ENCODE measurements at regions not wholly inside any gene's neighbourhood (a gene's known extent, or its start where the extent isn't known, plus 50 kb on each side); places are given as distances from the start of the nearest gene placed in this dataset.

GRCh38 chr4:138894709-138895108, 120.9 kb upstream of the NOCT start:
- peaks cover 4% of the 10 kb centered on the region for H3K27me3 ChIP-seq
- TF ChIP-seq, protein P1, sequence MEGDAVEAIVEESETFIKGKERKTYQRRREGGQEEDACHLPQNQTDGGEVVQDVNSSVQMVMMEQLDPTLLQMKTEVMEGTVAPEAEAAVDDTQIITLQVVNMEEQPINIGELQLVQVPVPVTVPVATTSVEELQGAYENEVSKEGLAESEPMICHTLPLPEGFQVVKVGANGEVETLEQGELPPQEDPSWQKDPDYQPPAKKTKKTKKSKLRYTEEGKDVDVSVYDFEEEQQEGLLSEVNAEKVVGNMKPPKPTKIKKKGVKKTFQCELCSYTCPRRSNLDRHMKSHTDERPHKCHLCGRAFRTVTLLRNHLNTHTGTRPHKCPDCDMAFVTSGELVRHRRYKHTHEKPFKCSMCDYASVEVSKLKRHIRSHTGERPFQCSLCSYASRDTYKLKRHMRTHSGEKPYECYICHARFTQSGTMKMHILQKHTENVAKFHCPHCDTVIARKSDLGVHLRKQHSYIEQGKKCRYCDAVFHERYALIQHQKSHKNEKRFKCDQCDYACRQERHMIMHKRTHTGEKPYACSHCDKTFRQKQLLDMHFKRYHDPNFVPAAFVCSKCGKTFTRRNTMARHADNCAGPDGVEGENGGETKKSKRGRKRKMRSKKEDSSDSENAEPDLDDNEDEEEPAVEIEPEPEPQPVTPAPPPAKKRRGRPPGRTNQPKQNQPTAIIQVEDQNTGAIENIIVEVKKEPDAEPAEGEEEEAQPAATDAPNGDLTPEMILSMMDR (IDR thresholded peaks at IDR 0.05) = no peak
- no peak overlapping the region for H3K27ac ChIP-seq
- H3K4me1 ChIP-seq (ENCODE audit: control insufficient read depth in 1 of 2, insufficient read depth in 1 of 2, low read depth in 1 of 2, low read length in 1 of 2) = no peaks in the 10 kb centered on the region
- no peaks in the 10 kb centered on the region for H3K9me3 ChIP-seq
- no peaks in the 10 kb centered on the region for H3K36me3 ChIP-seq
- no peak overlapping the region for H3K4me3 ChIP-seq (ENCODE audit: low read depth in 1 of 2, low read length in 1 of 2)

- TF ChIP-seq, protein P1 (IDR thresholded peaks at IDR 0.05) = no peak
- no peaks in the 10 kb centered on the region for H3K36me3 ChIP-seq
- H3K9me3 ChIP-seq = no peaks in the 10 kb centered on the region
- no peaks in the 10 kb centered on the region for H3K4me1 ChIP-seq (ENCODE audit: control insufficient read depth in 1 of 2, insufficient read depth in 1 of 2, low read depth in 1 of 2, low read length in 1 of 2)
- H3K27ac ChIP-seq = no peak overlapping the region
- H3K27me3 ChIP-seq = peaks cover 4% of the 10 kb centered on the region
- H3K4me3 ChIP-seq (ENCODE audit: low read depth in 1 of 2, low read length in 1 of 2) = no peak overlapping the region
These were observed 121.6 kb upstream of the NOCT start for GRCh38 chr4:138894011-138894410.

DNA sequence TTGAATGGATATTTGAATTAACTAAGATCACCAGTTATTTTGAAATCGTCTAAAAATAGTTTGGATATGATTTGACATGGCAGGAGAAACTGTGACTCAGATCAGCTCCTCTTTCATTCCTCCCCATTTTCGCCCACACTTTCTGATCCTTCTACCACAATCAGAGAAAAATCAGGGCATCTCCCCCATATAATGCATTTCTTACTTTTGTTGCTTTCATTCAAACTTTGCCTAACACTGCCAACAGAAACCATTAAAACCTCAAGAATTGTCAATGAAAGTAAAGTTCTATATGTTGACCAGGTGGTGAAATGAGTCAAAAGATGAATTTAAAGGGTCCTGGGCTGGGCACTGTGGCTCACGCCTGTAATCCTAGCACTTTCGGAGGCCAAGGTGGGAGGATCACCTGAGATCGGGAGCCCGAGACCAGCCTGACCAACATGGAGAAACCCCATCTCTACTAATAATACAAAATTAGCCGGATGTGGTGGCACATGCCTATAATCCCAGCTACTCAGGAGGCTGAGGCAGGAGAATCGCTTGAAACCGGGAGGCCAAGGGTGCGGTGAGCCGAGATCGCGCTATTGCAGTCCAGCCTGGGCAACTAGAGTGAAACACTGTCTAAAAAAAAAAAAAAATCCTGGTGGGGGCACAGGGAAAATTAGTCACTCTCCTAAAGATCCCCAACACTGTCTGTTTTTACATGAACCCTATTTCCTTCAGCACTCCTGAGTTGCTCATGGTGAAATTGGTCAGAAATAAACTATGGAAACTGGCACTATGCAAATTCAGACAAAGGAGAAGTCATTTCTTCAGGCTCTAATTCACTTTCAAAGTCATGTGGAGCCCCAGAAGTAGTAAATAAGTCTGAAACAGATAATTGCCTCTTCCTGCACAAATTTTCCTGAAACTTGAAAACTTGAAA, 122.8 kb upstream of the NOCT start:
- H3K4me3 ChIP-seq (ENCODE audit: low read depth in 1 of 2, low read length in 1 of 2) = no peak overlapping the region
- no peaks in the 10 kb centered on the region for H3K4me1 ChIP-seq (ENCODE audit: control insufficient read depth in 1 of 2, insufficient read depth in 1 of 2, low read depth in 1 of 2, low read length in 1 of 2)
- peaks cover 2% of the 10 kb centered on the region for H3K27me3 ChIP-seq
- H3K9me3 ChIP-seq = no peaks in the 10 kb centered on the region
- H3K36me3 ChIP-seq = no peaks in the 10 kb centered on the region
- H3K27ac ChIP-seq = no peak overlapping the region
- TF ChIP-seq, protein P1 (IDR thresholded peaks at IDR 0.05) = no peak

- Histone ChIP-seq H3K27ac (no peak overlapping the region), H3K4me1 (ENCODE audit: control insufficient read depth in 1 of 2, insufficient read depth in 1 of 2, low read depth in 1 of 2, low read length in 1 of 2) (no peaks in the 10 kb centered on the region), H3K27me3 (no peaks in the 10 kb centered on the region), H3K9me3 (no peaks in the 10 kb centered on the region), H3K36me3 (no peaks in the 10 kb centered on the region), H3K4me3 (ENCODE audit: low read depth in 1 of 2, low read length in 1 of 2) (no peak overlapping the region)
- TF ChIP-seq, protein P1 (IDR thresholded peaks at IDR 0.05) = no peak
These were observed 124.0 kb upstream of the NOCT start for GRCh38 chr4:138891631-138892031.

- TF ChIP-seq, protein P1 (IDR thresholded peaks at IDR 0.05) = no peak
- H3K4me1 ChIP-seq (ENCODE audit: control insufficient read depth in 1 of 2, insufficient read depth in 1 of 2, low read depth in 1 of 2, low read length in 1 of 2) = no peaks in the 10 kb centered on the region
- no peaks in the 10 kb centered on the region for H3K9me3 ChIP-seq
- no peaks in the 10 kb centered on the region for H3K27me3 ChIP-seq
- no peak overlapping the region for H3K4me3 ChIP-seq (ENCODE audit: low read depth in 1 of 2, low read length in 1 of 2)
- no peaks in the 10 kb centered on the region for H3K36me3 ChIP-seq
- H3K27ac ChIP-seq = no peak overlapping the region
These were observed 124.5 kb upstream of the NOCT start for GRCh38 chr4:138890891-138891570.
